Heart right ventricle (tissue), 16 donors: ENCODE measurements at regions not wholly inside any gene's neighbourhood (a gene's known extent, or its start where the extent isn't known, plus 50 kb on each side); places are given as distances from the start of the nearest gene placed in this dataset.
"Not testable (repeated sequence)": the region's sequence is repeated elsewhere in the genome, so short reads cannot be mapped to it uniquely, and the experiment has no call there.

ENCODE experiments used
- ATAC-seq, 8 donors: fragments of 200-7000 bp; cut with Tn5 transposase; one replicate each; pipeline ENCODE4 v1.9.1; 2020; ENCODE audit warnings: mild to moderate bottlenecking in 8 of 8, moderate library complexity in 8 of 8, moderate number of reproducible peaks in 1 of 8
- DNase-seq, 2 donors: peaks; one replicate each; pipeline ENCODE4 v3.0.0-alpha.2; 2020
- H3K27ac ChIP-seq, 10 donors: fragments of 200-600 bp; sonication (generic) in 2 of 10; one replicate each; pipeline versions ENCODE4 v1.5.0 to v1.8.0; 2020 to 2022; ENCODE audit warnings: mild to moderate bottlenecking in 3 of 10
- H3K27me3 ChIP-seq, 7 donors: fragments of 200-600 bp; one replicate each; pipeline ENCODE4 v1.8.0; 2021 to 2022; ENCODE audit warnings: mild to moderate bottlenecking in 2 of 7
- H3K36me3 ChIP-seq, 9 donors: fragments of 200-600 bp; sonication (generic) in 1 of 9; one replicate each; pipeline versions ENCODE4 v1.5.0 to v1.8.0; 2020 to 2022; ENCODE audit warnings: mild to moderate bottlenecking in 2 of 9
- H3K4me1 ChIP-seq, 9 donors: fragments of 200-600 bp; sonication (generic) in 1 of 9; one replicate each; pipeline versions ENCODE4 v1.5.0 to v1.8.0; 2020 to 2022; ENCODE audit warnings: mild to moderate bottlenecking in 4 of 9
- H3K4me3 ChIP-seq, 10 donors: fragments of 200-600 bp; sonication (generic) in 2 of 10; one replicate each; pipeline versions ENCODE4 v1.5.0 to v1.8.0; 2020 to 2022; ENCODE audit warnings: mild to moderate bottlenecking in 7 of 10, moderate library complexity in 2 of 10
- H3K9me3 ChIP-seq, 11 donors: fragments of 200-600 bp in 10 of 11; sonication (generic) in 2 of 11; one replicate each; pipeline versions ENCODE4 v1.5.0 to v1.8.0; 2013 to 2022; ENCODE audit warnings: mild to moderate bottlenecking in 2 of 11, control low read depth in 1 of 11, moderate library complexity in 1 of 11
- WGBS, 2 donors: extraction: QIAGEN DNeasy Blood & Tissue Kit; methylation state at CpG; one replicate each; pipeline ENCODE4 v1.1.7; 2013; ENCODE audit warnings: inconsistent platforms in 1 of 2; 5-methylcytosine and 5-hydroxymethylcytosine counted together
- intact Hi-C, 10 donors: fragments of 100-400 bp; cut with DNase I; formaldehyde crosslinking; loops; one replicate each; pipeline versions ENCODE4 v1.11.1 to v1.14.2; 2022
- TF ChIP-seq, protein P1 (sequence below), 9 donors: fragments of 200-600 bp; sonication (generic) in 2 of 9; IDR thresholded peaks; one replicate each; pipeline versions ENCODE4 v1.5.0 to v1.8.0; 2021 to 2022; ENCODE audit warnings: antibody characterized with exemption in 9 of 9, mild to moderate bottlenecking in 5 of 9, moderate library complexity in 1 of 9
- donor health status: Arrhythmogenic right ventricular cardiomyopathy.
- donor health status: ischemic (EF 13 %, LVEDD 7.1; RV severe dilation, severe dysfunction).
- donor health status: healthy with polysubstance abuse.
- donor health status: DM: no; HTN: yes; CAD: no.
- donor health status: DM: no; HTN: no; CAD: no.
- donor health status: ischemic (EF 25% LVEDD 6.9; RV normal size, moderate dysfunction).
- donor health status: ischemic (EF 25% LVEDD 5.7; RV mildly dilated, moderate dysfunction).
- donor health status: healthy.
- donor health status: DM: yes; HTN: yes; CAD: no.
- donor health status: Ischemic cardiomyopathy.
- donor health status: ischemic (EF 35%, LVEDD 5.7; RV mildly dilated, moderate dysfunction).
- donor health status: nonischemic (EF 11% LVEDD 7.7; RV severe dilation, severe dysfunction).
- donor health status: DM: yes; HTN: yes; CAD: no.
- donor health status: PGD.
- donor health status: ischemic (EF 29% LVEDD 5.4; RV normal size, mild dysfunction).
- donor health status: nonischemic (EF 23%, LVEDD 6.1; RV moderate dilation, normal function).

DNA sequence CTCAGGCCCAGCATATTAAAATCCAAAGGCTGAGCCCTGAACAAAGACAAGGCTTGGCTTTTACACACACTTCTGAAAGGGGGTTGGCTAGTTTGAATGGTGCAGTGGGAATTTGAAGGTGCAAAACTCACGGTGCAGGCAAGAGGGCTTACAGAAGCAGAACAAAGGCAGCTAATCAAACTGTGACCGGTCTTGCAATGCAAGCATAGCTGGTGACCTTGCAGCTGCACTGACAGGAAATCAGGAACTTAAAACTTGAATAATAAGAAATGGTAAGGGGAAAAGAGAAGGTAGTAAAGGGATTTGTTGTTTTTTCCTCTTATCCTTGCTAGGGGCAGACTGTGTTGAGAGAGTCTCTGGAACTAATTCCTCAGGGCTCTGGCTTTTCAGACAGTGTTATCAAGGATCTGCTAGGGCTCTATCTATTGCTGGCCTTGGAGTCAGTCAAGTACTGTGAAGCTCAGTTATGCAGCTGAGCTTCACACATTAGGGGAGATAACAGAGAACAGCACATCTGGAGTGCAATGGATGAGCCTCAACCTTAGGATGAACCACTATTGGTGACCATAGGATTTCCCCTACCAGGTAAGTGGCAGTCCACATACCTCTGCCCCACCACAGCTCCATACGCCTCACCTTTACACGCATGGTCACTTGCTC lies 97.6 kb downstream of the PPIAL4G start:
- Histone ChIP-seq H3K4me3 (no peak overlapping the region), H3K36me3 (no peaks in the 10 kb centered on the region), H3K9me3 (no peaks in the 10 kb centered on the region), H3K27me3 (peaks cover 0 to 34% (median 16%) of the 10 kb centered on the region in 7 donors), H3K27ac (no peak overlapping the region), H3K4me1 (peaks cover 0 to 23% (median 0%) of the 10 kb centered on the region in 9 donors)
- ATAC-seq (no peak), DNase-seq (no peak)
- WGBS, 2 donors, result 68 to 70% methylated on average over 4 of the region's 4 CpGs
- TF ChIP-seq, protein P1, sequence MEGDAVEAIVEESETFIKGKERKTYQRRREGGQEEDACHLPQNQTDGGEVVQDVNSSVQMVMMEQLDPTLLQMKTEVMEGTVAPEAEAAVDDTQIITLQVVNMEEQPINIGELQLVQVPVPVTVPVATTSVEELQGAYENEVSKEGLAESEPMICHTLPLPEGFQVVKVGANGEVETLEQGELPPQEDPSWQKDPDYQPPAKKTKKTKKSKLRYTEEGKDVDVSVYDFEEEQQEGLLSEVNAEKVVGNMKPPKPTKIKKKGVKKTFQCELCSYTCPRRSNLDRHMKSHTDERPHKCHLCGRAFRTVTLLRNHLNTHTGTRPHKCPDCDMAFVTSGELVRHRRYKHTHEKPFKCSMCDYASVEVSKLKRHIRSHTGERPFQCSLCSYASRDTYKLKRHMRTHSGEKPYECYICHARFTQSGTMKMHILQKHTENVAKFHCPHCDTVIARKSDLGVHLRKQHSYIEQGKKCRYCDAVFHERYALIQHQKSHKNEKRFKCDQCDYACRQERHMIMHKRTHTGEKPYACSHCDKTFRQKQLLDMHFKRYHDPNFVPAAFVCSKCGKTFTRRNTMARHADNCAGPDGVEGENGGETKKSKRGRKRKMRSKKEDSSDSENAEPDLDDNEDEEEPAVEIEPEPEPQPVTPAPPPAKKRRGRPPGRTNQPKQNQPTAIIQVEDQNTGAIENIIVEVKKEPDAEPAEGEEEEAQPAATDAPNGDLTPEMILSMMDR (IDR thresholded peaks at IDR 0.05), result no peak
- intact Hi-C loops, result loop anchor here in 1 of 10 donors (10.0 kb wide), 1 partner anchor 51 kb away; no protein-coding TSS in a partner anchor

DNA sequence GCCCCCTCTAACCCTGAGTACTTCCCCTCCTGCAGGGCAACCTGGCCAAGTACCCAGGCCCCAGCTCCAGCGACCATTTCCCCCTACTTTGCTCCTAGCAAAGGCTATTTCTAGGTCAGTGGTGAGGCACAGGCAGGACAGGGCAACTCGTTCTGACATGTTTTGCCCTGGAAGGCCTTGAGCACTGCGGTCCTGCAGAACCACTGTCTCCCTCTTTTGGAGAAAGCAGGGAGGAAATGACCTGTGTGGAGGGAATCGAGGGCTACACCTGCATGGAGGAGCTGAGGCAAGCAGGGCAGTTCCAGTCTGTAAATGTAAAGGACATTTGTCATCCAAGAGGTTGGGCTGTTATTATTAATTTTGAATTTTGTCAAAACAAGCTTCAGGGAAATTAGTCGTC lies 99.1 kb downstream of the PPIAL4G start:
- intact Hi-C loops, result loop anchor here in 1 of 10 donors (10.0 kb wide), 1 partner anchor 49 kb away; no protein-coding TSS in a partner anchor
- Histone ChIP-seq H3K27me3 (peaks cover 0 to 42% (median 24%) of the 10 kb centered on the region in 7 donors), H3K9me3 (no peaks in the 10 kb centered on the region), H3K4me3 (no peak overlapping the region), H3K27ac (no peak overlapping the region), H3K36me3 (no peaks in the 10 kb centered on the region), H3K4me1 (peaks cover 0 to 19% (median 0%) of the 10 kb centered on the region in 9 donors)
- ATAC-seq (no peak), DNase-seq (no peak)
- 65 to 73% methylated on average over 5 of the region's 5 CpGs for WGBS, 2 donors
- TF ChIP-seq, protein P1 (IDR thresholded peaks at IDR 0.05), result no peak

DNA sequence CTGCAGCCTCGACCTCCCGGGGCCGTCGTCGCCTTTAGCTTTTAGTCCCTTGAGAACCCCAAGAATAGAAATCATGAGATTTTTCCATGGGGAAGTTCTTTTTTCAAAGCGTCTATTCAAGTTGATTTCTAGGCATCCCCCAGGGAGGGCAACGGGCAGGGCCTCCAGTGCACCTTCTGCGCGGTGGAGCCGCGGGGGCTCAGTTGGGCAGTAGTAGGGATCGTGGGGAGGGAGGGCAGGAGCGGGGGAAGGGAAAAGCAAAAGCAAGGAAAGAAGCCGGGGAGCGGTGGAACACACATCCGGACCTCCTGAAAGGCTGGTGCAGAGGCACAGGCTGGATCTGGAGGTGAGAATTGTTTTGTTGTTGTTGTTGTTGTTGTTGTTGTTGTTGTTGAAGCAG lies 103.4 kb downstream of the PPIAL4G start:
- H3K27ac ChIP-seq, result no peak overlapping the region
- peak overlapping the region in 1 of 10 donors; percentile 21 for H3K4me3 ChIP-seq
- no peak for ATAC-seq
- no peaks in the 10 kb centered on the region for H3K36me3 ChIP-seq
- TF ChIP-seq, protein P1 (IDR thresholded peaks at IDR 0.05), result no peak
- no peak for DNase-seq
- no peaks in the 10 kb centered on the region for H3K9me3 ChIP-seq
- intact Hi-C loops, result loop anchor here in 1 of 10 donors (10.0 kb wide), 1 partner anchor 45 kb away; no protein-coding TSS in a partner anchor
- 15 to 16% methylated on average over 14 to 16 of the region's 16 CpGs for WGBS, 2 donors
- peaks cover 0 to 53% (median 29%) of the 10 kb centered on the region in 7 donors for H3K27me3 ChIP-seq
- no peaks in the 10 kb centered on the region for H3K4me1 ChIP-seq

DNA sequence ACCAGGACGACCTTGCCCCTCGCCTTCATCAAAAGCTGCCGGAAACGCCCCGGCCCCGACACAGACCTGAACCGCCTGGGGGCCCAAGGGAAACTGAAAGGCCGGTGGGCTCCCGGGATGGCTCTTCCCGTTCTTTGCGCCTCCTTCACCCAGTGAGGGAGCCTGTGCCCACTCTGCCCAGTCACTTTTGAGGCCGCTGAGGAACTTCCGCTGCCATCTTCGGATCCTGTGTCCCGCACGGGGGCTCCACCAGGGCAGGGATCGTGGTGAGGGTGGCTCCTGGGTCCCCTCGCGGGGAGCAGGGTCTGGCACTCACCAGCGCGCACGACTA lies 104.0 kb downstream of the PPIAL4G start:
- 14 to 39% methylated on average over 22 of the region's 22 CpGs for WGBS, 2 donors
- Histone ChIP-seq H3K4me1 (no peaks in the 10 kb centered on the region), H3K9me3 (no peaks in the 10 kb centered on the region), H3K36me3 (no peaks in the 10 kb centered on the region), H3K27ac (no peak overlapping the region), H3K27me3 (peaks cover 0 to 53% (median 29%) of the 10 kb centered on the region in 7 donors), H3K4me3 (peak overlapping the region in 1 of 10 donors; percentile 21)
- TF ChIP-seq, protein P1 (IDR thresholded peaks at IDR 0.05), result no peak
- no peak for ATAC-seq
- DNase-seq, result no peak
- intact Hi-C loops, result no loop called here

DNA sequence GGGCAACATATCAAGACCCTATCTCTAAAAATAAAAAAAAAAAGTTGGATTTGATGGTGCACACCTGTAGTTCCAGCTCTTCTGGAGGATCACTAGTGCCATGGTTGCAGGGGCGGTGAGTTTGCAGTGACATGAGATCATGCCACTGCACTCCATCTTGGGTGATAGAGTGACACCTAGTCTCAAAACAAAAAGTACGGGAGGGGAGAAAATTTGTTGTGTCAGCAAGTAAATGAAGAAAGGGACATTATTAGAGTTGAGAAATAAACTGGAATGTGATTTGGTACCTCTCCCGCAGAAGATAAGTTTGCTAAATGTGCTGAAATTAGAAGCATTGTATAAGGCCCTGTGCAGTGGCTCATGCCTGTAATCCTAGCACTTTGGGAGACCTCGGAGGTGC lies 105.1 kb downstream of the PPIAL4G start:
- H3K4me3 ChIP-seq, intact Hi-C loops, ATAC-seq, DNase-seq, H3K4me1 ChIP-seq, H3K27ac ChIP-seq, H3K36me3 ChIP-seq, H3K9me3 ChIP-seq: not testable (repeated sequence)
- whole genome bisulfite sequencing, 2 donors, result 90 to 94% methylated on average over 3 of the region's 4 CpGs
- H3K27me3 ChIP-seq, result peaks cover 0 to 57% (median 29%) of the 10 kb centered on the region in 7 donors

DNA sequence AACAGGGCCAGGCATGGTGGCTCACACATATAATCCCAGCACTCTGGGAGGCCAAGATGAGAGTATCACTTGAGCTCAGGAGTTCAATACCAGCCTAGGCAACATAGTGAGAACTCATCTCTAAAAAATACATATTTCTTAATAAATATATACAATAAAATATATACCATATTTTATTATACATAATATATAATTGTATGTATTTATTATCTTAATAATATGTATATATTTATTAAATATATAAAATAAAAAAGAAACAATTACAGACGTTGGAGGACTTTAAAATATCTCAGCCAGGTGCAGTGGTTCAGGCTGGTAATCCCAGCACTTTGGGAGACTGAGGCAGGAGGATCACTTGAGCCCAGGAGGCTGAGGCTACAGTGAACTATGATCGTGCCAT lies 106.1 kb downstream of the PPIAL4G start:
- H3K36me3 ChIP-seq, DNase-seq, H3K9me3 ChIP-seq, H3K4me3 ChIP-seq, intact Hi-C loops, ATAC-seq, H3K27ac ChIP-seq: not testable (repeated sequence)
- WGBS, 2 donors, result 77 to 86% methylated on average over 2 of the region's 2 CpGs
- H3K27me3 ChIP-seq, result peaks cover 0 to 54% (median 29%) of the 10 kb centered on the region in 7 donors
- H3K4me1 ChIP-seq, result peaks cover 0 to 12% (median 0%) of the 10 kb centered on the region in 9 donors
